Transverse colon (tissue), 3 donors: ENCODE measurements at regions not wholly inside any gene's neighbourhood (a gene's known extent, or its start where the extent isn't known, plus 50 kb on each side); places are given as distances from the start of the nearest gene placed in this dataset.

Experiments used
- EP300 ChIP-seq: sonication (generic); formaldehyde crosslinking; IDR thresholded peaks from one replicate; pipeline ENCODE4 v1.6.1; 2017; ENCODE audit warnings: antibody characterized with exemption, low read depth
- POLR2A ChIP-seq: fragments of 450-650 bp; IDR thresholded peaks from one replicate; pipeline ENCODE4 v1.6.1; 2016; ENCODE audit warnings: antibody characterized with exemption, mild to moderate bottlenecking, moderate library complexity
- TF ChIP-seq, protein P1 (sequence below), 5 experiments: fragments of 200-600 bp in 3 of 5; fragments of 450-650 bp in 2 of 5; sonication (generic) in 3 of 5; IDR thresholded peaks; 1 replicate in 2 of 5; 2 replicates in 3 of 5; pipeline ENCODE4 v1.5.1; 2016 to 2017; ENCODE audit warnings: antibody characterized with exemption in 5 of 5, inconsistent platforms in 3 of 5, mild to moderate bottlenecking in 2 of 5, moderate library complexity in 1 of 5

DNA sequence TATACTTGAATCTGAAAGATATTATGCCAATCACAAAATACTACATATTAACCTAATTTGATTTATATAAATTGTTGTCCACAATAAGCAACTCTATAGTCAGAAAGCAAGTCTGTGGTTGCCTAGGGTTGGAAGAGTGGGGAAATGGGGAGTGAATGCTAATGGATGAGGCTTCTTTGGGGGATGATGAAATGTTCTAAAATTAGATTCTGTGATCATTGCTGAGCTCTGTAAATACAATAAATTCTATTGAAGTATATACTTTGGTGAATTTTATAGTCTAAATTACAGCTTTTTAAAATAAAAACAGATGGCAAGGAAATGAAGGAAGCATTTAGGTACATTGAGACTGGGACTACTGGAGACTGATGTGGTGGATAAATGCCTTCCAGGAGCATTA is 275.5 kb downstream of the MBD2 start:
- TF ChIP-seq, protein P1, sequence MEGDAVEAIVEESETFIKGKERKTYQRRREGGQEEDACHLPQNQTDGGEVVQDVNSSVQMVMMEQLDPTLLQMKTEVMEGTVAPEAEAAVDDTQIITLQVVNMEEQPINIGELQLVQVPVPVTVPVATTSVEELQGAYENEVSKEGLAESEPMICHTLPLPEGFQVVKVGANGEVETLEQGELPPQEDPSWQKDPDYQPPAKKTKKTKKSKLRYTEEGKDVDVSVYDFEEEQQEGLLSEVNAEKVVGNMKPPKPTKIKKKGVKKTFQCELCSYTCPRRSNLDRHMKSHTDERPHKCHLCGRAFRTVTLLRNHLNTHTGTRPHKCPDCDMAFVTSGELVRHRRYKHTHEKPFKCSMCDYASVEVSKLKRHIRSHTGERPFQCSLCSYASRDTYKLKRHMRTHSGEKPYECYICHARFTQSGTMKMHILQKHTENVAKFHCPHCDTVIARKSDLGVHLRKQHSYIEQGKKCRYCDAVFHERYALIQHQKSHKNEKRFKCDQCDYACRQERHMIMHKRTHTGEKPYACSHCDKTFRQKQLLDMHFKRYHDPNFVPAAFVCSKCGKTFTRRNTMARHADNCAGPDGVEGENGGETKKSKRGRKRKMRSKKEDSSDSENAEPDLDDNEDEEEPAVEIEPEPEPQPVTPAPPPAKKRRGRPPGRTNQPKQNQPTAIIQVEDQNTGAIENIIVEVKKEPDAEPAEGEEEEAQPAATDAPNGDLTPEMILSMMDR (IDR thresholded peaks at IDR 0.05) = no peak
- TF ChIP-seq POLR2A (no peak), EP300 (no peak)
